Calu3 (cell line): ENCODE measurements at regions not wholly inside any gene's neighbourhood (a gene's known extent, or its start where the extent isn't known, plus 50 kb on each side); places are given as distances from the start of the nearest gene placed in this dataset.
"Not testable (repeated sequence)": the region's sequence is repeated elsewhere in the genome, so short reads cannot be mapped to it uniquely, and the experiment has no call there.

Experiments used
- BruUV-seq: library from RNA; stranded (reverse); fragments of 400-500 nt; replicated peaks from 2 replicates; lab custom pipeline; 2021; lab: Mats Ljungman, UMichigan
- CTCF ChIA-PET: fragments of 300-600 bp; sonication (Branson Sonifier 250); formaldehyde crosslinking; loops from one replicate; lab custom pipeline; 2022; ENCODE audit warnings: antibody characterized with exemption; lab: Charles Lee
- DNase-seq: peaks from one replicate; pipeline ENCODE4 v3.0.0; 2022
- H3K27ac Mint-ChIP-seq: one replicate; pipeline ENCODE4 v1.8.0; 2022; ENCODE audit warnings: mixed read lengths; ENCODE audit not compliant: unreplicated experiment
- H3K27me3 Mint-ChIP-seq: one replicate; pipeline ENCODE4 v1.8.0; 2022; ENCODE audit warnings: mixed read lengths; ENCODE audit not compliant: unreplicated experiment
- H3K36me3 Mint-ChIP-seq: one replicate; pipeline ENCODE4 v1.8.0; 2022; ENCODE audit warnings: mild to moderate bottlenecking, moderate library complexity, mixed read lengths; ENCODE audit not compliant: insufficient read depth, unreplicated experiment
- H3K4me1 Mint-ChIP-seq: one replicate; pipeline ENCODE4 v1.8.0; 2022; ENCODE audit warnings: mild to moderate bottlenecking, low read depth, mixed read lengths; ENCODE audit not compliant: unreplicated experiment
- H3K4me3 Mint-ChIP-seq: one replicate; pipeline ENCODE4 v1.8.0; 2022; ENCODE audit warnings: mild to moderate bottlenecking, low read depth, moderate library complexity, mixed read lengths; ENCODE audit not compliant: unreplicated experiment
- H3K9me3 Mint-ChIP-seq: one replicate; pipeline ENCODE4 v1.8.0; 2022; ENCODE audit warnings: low read depth, mixed read lengths; ENCODE audit not compliant: unreplicated experiment
- CTCF ChIP-seq: fragments of 200-600 bp; IDR thresholded peaks from one replicate; pipeline ENCODE4 v1.8.0; 2022; ENCODE audit warnings: antibody characterized with exemption; ENCODE audit not compliant: unreplicated experiment
- intact Hi-C: fragments of 100-400 bp; cut with micrococcal nuclease; formaldehyde crosslinking; loops from one replicate; pipeline ENCODE4 v1.10.0; 2022; ENCODE audit not compliant: unreplicated experiment

- CTCF ChIA-PET: no interaction called here
- no peaks in the 10 kb centered on the region for H3K27me3 Mint-ChIP-seq
- H3K9me3 Mint-ChIP-seq: no peaks in the 10 kb centered on the region
- no peak overlapping the region for H3K27ac Mint-ChIP-seq
- no TSS peak for BruUV-seq
- no peak for DNase-seq
- H3K4me1 Mint-ChIP-seq: peaks cover 12% of the 10 kb centered on the region
- intact Hi-C loops: no loop called here
- no peak for TF ChIP-seq CTCF
- peaks cover 3% of the 10 kb centered on the region for H3K36me3 Mint-ChIP-seq
- no peak overlapping the region for H3K4me3 Mint-ChIP-seq
Observed at GRCh38 chr2:113361051-113361450, 76.4 kb upstream of the ZNG1B start.

GRCh38 chr2:113357071-113357470 is 78.3 kb upstream of the PAX8 start:
- no peak for TF ChIP-seq CTCF
- Mint-ChIP-seq H3K4me3 (no peak overlapping the region), H3K36me3 (peaks cover 1% of the 10 kb centered on the region), H3K9me3 (no peaks in the 10 kb centered on the region), H3K27me3 (no peaks in the 10 kb centered on the region), H3K4me1 (peaks cover 12% of the 10 kb centered on the region), H3K27ac (no peak overlapping the region)
- CTCF ChIA-PET: no interaction called here
- no peak for DNase-seq
- intact Hi-C loops: no loop called here
- no TSS peak for BruUV-seq

GRCh38 chr2:113356284-113356683 is 77.6 kb upstream of the PAX8 start:
- CTCF ChIA-PET, BruUV-seq, H3K27ac Mint-ChIP-seq: not testable (repeated sequence)

GRCh38 chr2:113355339-113356015 is 76.8 kb upstream of the PAX8 start:
- not testable (repeated sequence) for H3K27ac Mint-ChIP-seq, H3K36me3 Mint-ChIP-seq

More at GRCh38 chr2:113356284-113356683, 77.6 kb upstream of the PAX8 start:
- DNase-seq, H3K27me3 Mint-ChIP-seq, intact Hi-C loops, H3K9me3 Mint-ChIP-seq, H3K4me3 Mint-ChIP-seq, H3K36me3 Mint-ChIP-seq: not testable (repeated sequence)
- peaks cover 12% of the 10 kb centered on the region for H3K4me1 Mint-ChIP-seq

GRCh38 chr2:113351375-113352355 is 72.9 kb upstream of the PAX8 start:
- H3K4me1 Mint-ChIP-seq: no peaks in the 10 kb centered on the region
- no peak overlapping the region for H3K4me3 Mint-ChIP-seq
- no peak for DNase-seq
- no peaks in the 10 kb centered on the region for H3K9me3 Mint-ChIP-seq
- peaks cover 6% of the 10 kb centered on the region for H3K36me3 Mint-ChIP-seq
- CTCF ChIA-PET: interaction anchor here (0.6 kb wide), 1 partner anchor 103 kb away, joined by 6 read pairs; no protein-coding TSS in a partner anchor
- BruUV-seq: no TSS peak
- intact Hi-C loops: no loop called here
- H3K27me3 Mint-ChIP-seq: no peaks in the 10 kb centered on the region
- no peak for TF ChIP-seq CTCF
- H3K27ac Mint-ChIP-seq: no peak overlapping the region

More at GRCh38 chr2:113355339-113356015, 76.8 kb upstream of the PAX8 start:
- H3K9me3 Mint-ChIP-seq, CTCF ChIA-PET, intact Hi-C loops, H3K27me3 Mint-ChIP-seq, DNase-seq, BruUV-seq, H3K4me3 Mint-ChIP-seq: not testable (repeated sequence)
- peaks cover 12% of the 10 kb centered on the region for H3K4me1 Mint-ChIP-seq

- H3K36me3 Mint-ChIP-seq, H3K9me3 Mint-ChIP-seq, DNase-seq, CTCF ChIA-PET, H3K27me3 Mint-ChIP-seq, H3K4me3 Mint-ChIP-seq, H3K4me1 Mint-ChIP-seq, BruUV-seq, intact Hi-C loops, H3K27ac Mint-ChIP-seq: not testable (repeated sequence)
Observed at GRCh38 chr2:113343800-113344199, 65.1 kb upstream of the PAX8 start.
